ENCODE measurements at regions not wholly inside any gene's neighbourhood (a gene's known extent, or its start where the extent isn't known, plus 50 kb on each side); places are given as distances from the start of the nearest gene placed in this dataset.

DNA sequence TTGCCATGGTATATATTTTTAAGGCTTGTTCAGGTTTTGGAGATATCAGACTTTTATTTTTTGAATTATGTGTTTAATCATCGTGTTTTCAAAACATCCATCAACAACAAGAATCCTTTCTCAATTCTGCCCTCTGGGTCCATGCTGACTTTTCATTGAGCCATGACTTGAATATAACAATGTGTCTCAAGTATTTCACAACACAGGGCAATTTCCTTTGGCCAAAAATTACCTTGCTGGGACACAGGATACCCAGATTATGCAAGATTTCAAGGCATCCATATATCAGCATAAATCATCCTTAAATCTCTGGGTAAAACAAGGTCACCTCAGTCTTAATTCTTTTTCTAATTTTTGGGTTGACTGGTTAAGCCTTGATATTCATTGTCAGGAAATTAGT lies 411.2 kb upstream of the USP24 start:
- Histone ChIP-seq H3K36me3 (no peaks in the 10 kb centered on the region), H3K4me3 (ENCODE audit: low read depth, low read length) (no peak overlapping the region), H3K9me3 (no peaks in the 10 kb centered on the region), H3K4me1 (no peaks in the 10 kb centered on the region), H3K27me3 (no peaks in the 10 kb centered on the region)
- TF ChIP-seq, protein P1, sequence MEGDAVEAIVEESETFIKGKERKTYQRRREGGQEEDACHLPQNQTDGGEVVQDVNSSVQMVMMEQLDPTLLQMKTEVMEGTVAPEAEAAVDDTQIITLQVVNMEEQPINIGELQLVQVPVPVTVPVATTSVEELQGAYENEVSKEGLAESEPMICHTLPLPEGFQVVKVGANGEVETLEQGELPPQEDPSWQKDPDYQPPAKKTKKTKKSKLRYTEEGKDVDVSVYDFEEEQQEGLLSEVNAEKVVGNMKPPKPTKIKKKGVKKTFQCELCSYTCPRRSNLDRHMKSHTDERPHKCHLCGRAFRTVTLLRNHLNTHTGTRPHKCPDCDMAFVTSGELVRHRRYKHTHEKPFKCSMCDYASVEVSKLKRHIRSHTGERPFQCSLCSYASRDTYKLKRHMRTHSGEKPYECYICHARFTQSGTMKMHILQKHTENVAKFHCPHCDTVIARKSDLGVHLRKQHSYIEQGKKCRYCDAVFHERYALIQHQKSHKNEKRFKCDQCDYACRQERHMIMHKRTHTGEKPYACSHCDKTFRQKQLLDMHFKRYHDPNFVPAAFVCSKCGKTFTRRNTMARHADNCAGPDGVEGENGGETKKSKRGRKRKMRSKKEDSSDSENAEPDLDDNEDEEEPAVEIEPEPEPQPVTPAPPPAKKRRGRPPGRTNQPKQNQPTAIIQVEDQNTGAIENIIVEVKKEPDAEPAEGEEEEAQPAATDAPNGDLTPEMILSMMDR (IDR thresholded peaks at IDR 0.05; ENCODE audit: low read depth, low read length): no peak
- no peak for DNase-seq

DNA sequence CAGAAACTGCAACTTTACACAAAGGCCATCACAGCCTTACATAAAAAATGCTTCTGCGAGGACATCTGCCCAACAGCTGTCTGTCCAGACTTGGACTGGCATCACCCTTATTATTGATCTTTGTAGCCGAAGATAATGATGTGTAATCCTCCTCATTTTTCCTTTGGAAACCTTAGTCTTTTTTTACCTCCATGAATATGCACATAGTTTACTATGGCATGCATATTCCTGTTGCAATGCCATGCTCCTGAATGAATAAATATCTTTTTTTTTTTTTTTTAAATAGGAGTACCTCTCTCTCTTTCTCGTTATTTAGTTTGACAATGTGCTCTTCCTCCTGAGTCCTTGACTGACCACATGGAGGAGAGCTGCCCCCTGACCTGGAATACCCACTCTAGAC lies 409.6 kb upstream of the USP24 start:
- Histone ChIP-seq H3K27me3 (no peaks in the 10 kb centered on the region), H3K4me1 (no peaks in the 10 kb centered on the region), H3K9me3 (no peaks in the 10 kb centered on the region), H3K36me3 (no peaks in the 10 kb centered on the region), H3K4me3 (ENCODE audit: low read depth, low read length) (no peak overlapping the region)
- TF ChIP-seq, protein P1 (IDR thresholded peaks at IDR 0.05; ENCODE audit: low read depth, low read length): no peak
- DNase-seq: no peak

DNA sequence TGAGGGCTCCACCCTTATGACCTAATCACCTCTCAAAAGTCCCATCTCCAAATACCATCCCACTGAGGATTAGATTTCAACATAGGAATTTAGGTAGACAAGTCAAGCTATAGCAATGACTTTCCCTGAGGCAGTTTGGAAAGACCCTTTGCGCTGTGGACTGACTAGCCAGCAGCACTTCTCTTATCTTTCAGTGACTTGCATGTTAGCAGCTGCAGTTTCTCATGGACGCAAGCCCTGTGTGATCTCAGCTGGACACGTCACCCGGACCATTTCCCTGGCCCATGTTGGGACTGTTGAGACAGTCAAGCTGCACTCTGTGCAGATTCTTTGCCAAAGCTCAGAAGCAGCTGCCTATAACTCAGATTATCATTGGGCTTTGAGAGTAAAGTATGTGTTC lies 408.1 kb upstream of the USP24 start:
- Histone ChIP-seq H3K9me3 (no peaks in the 10 kb centered on the region), H3K4me1 (no peaks in the 10 kb centered on the region), H3K27me3 (no peaks in the 10 kb centered on the region), H3K36me3 (no peaks in the 10 kb centered on the region), H3K4me3 (ENCODE audit: low read depth, low read length) (no peak overlapping the region)
- no peak for DNase-seq
- TF ChIP-seq, protein P1 (IDR thresholded peaks at IDR 0.05; ENCODE audit: low read depth, low read length): no peak

DNA sequence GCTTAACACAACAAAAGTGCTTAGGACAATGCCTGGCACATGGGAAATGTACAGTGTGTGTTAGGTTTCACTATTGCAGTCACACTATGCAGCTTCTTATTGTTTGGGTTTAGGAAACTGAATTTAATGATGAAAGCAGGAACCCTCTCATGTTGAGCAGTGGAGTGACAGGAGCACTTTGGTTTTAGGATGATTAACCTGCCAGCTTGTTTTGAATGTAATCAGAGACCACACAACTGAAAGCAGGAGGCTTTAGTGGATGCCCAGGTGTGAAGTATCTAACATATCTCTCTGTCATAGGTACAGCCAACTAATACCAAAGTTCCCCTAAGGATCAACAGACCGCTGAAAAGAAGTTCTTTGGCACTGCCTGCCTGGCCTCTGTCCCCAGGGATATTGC lies 406.9 kb upstream of the USP24 start:
- no peaks in the 10 kb centered on the region for H3K36me3 ChIP-seq
- H3K27me3 ChIP-seq: no peaks in the 10 kb centered on the region
- H3K4me3 ChIP-seq (ENCODE audit: low read depth, low read length): no peak overlapping the region
- H3K9me3 ChIP-seq: no peaks in the 10 kb centered on the region
- DNase-seq: no peak
- H3K4me1 ChIP-seq: no peaks in the 10 kb centered on the region
- TF ChIP-seq, protein P1 (IDR thresholded peaks at IDR 0.05; ENCODE audit: low read depth, low read length): no peak

GRCh38 chr1:55618199-55618598 lies 403.0 kb upstream of the USP24 start:
- Histone ChIP-seq H3K36me3 (no peaks in the 10 kb centered on the region), H3K27me3 (no peaks in the 10 kb centered on the region), H3K4me1 (no peaks in the 10 kb centered on the region), H3K9me3 (no peaks in the 10 kb centered on the region), H3K4me3 (ENCODE audit: low read depth, low read length) (no peak overlapping the region)
- TF ChIP-seq, protein P1 (IDR thresholded peaks at IDR 0.05; ENCODE audit: low read depth, low read length): no peak
- DNase-seq: no peak

GRCh38 chr1:55617288-55617982 lies 402.3 kb upstream of the USP24 start:
- Histone ChIP-seq H3K27me3 (no peaks in the 10 kb centered on the region), H3K36me3 (no peaks in the 10 kb centered on the region), H3K4me3 (ENCODE audit: low read depth, low read length) (no peak overlapping the region), H3K9me3 (no peaks in the 10 kb centered on the region), H3K4me1 (no peaks in the 10 kb centered on the region)
- DNase-seq: no peak
- TF ChIP-seq, protein P1 (IDR thresholded peaks at IDR 0.05; ENCODE audit: low read depth, low read length): no peak
